ENCODE measurements at regions not wholly inside any gene's neighbourhood (a gene's known extent, or its start where the extent isn't known, plus 50 kb on each side); places are given as distances from the start of the nearest gene placed in this dataset.

GRCh38 chr2:120401275-120402066, 55.5 kb downstream of the INHBB start:
- H3K27ac ChIP-seq (ENCODE audit: low read depth, low read length, poor library complexity, severe bottlenecking) = no peak overlapping the region
- no peaks in the 10 kb centered on the region for H3K36me3 ChIP-seq (ENCODE audit: insufficient read depth, low read length)
- no peaks in the 10 kb centered on the region for H3K4me1 ChIP-seq (ENCODE audit: insufficient read depth, low read length, severe bottlenecking)
- H3F3A ChIP-seq (ENCODE audit: insufficient read depth, low read length) = no peaks in the 10 kb centered on the region
- no peaks in the 10 kb centered on the region for H3K9me2 ChIP-seq (ENCODE audit: low read depth, low read length)
- H2AFZ ChIP-seq (ENCODE audit: low read length) = no peak overlapping the region
- H3K4me2 ChIP-seq (ENCODE audit: low read length) = no peak overlapping the region
- no peak overlapping the region for H3K4me3 ChIP-seq (ENCODE audit: low read depth, low read length, poor library complexity, severe bottlenecking)
- H3K9me3 ChIP-seq (ENCODE audit: low read length) = no peaks in the 10 kb centered on the region
- TF ChIP-seq EZH2 (IDR thresholded peaks at IDR 0.05; ENCODE audit: borderline replicate concordance, low read length) (no peak), CTCF (IDR thresholded peaks at IDR 0.05; ENCODE audit: low read length) (no peak)
- 0 out of 2 replicates have a peak, but pooled peaks cover 3% of the 10 kb centered on the region for H3K27me3 ChIP-seq (ENCODE audit: insufficient read depth, low read length)
- H3K9ac ChIP-seq (ENCODE audit: low read length) = no peak overlapping the region
- no peaks in the 10 kb centered on the region for H4K20me1 ChIP-seq (ENCODE audit: insufficient read depth, low read length)
- no peaks in the 10 kb centered on the region for H3K79me2 ChIP-seq (ENCODE audit: insufficient read depth, low read length)

GRCh38 chr2:120402067-120402433, 56.1 kb downstream of the INHBB start:
- Histone ChIP-seq H3K9me3 (ENCODE audit: low read length) (no peaks in the 10 kb centered on the region), H2AFZ (ENCODE audit: low read length) (no peak overlapping the region), H3K27ac (ENCODE audit: low read depth, low read length, poor library complexity, severe bottlenecking) (no peak overlapping the region), H3K4me2 (ENCODE audit: low read length) (no peak overlapping the region), H3K4me1 (ENCODE audit: insufficient read depth, low read length, severe bottlenecking) (no peaks in the 10 kb centered on the region), H3F3A (ENCODE audit: insufficient read depth, low read length) (no peaks in the 10 kb centered on the region), H3K4me3 (ENCODE audit: low read depth, low read length, poor library complexity, severe bottlenecking) (no peak overlapping the region), H3K79me2 (ENCODE audit: insufficient read depth, low read length) (no peaks in the 10 kb centered on the region), H3K27me3 (ENCODE audit: insufficient read depth, low read length) (0 out of 2 replicates have a peak, but pooled peaks cover 3% of the 10 kb centered on the region), H3K36me3 (ENCODE audit: insufficient read depth, low read length) (no peaks in the 10 kb centered on the region), H4K20me1 (ENCODE audit: insufficient read depth, low read length) (no peaks in the 10 kb centered on the region), H3K9ac (ENCODE audit: low read length) (no peak overlapping the region), H3K9me2 (ENCODE audit: low read depth, low read length) (no peaks in the 10 kb centered on the region)
- TF ChIP-seq EZH2 (IDR thresholded peaks at IDR 0.05; ENCODE audit: borderline replicate concordance, low read length) (no peak), CTCF (IDR thresholded peaks at IDR 0.05; ENCODE audit: low read length) (no peak)

GRCh38 chr2:120402508-120402907, 56.6 kb downstream of the INHBB start:
- no peak overlapping the region for H3K4me2 ChIP-seq (ENCODE audit: low read length)
- no peak overlapping the region for H3K4me3 ChIP-seq (ENCODE audit: low read depth, low read length, poor library complexity, severe bottlenecking)
- no peak overlapping the region for H3K9ac ChIP-seq (ENCODE audit: low read length)
- no peaks in the 10 kb centered on the region for H3K4me1 ChIP-seq (ENCODE audit: insufficient read depth, low read length, severe bottlenecking)
- no peaks in the 10 kb centered on the region for H3K79me2 ChIP-seq (ENCODE audit: insufficient read depth, low read length)
- H3K9me2 ChIP-seq (ENCODE audit: low read depth, low read length) = no peaks in the 10 kb centered on the region
- H3F3A ChIP-seq (ENCODE audit: insufficient read depth, low read length) = no peaks in the 10 kb centered on the region
- no peak overlapping the region for H3K27ac ChIP-seq (ENCODE audit: low read depth, low read length, poor library complexity, severe bottlenecking)
- no peaks in the 10 kb centered on the region for H3K9me3 ChIP-seq (ENCODE audit: low read length)
- no peak overlapping the region for H2AFZ ChIP-seq (ENCODE audit: low read length)
- no peak for TF ChIP-seq CTCF (IDR thresholded peaks at IDR 0.05; ENCODE audit: low read length)
- TF ChIP-seq EZH2 (IDR thresholded peaks at IDR 0.05; ENCODE audit: borderline replicate concordance, low read length) = no peak
- H3K27me3 ChIP-seq (ENCODE audit: insufficient read depth, low read length) = 0 out of 2 replicates have a peak, but pooled peaks cover 3% of the 10 kb centered on the region
- no peaks in the 10 kb centered on the region for H4K20me1 ChIP-seq (ENCODE audit: insufficient read depth, low read length)
- no peaks in the 10 kb centered on the region for H3K36me3 ChIP-seq (ENCODE audit: insufficient read depth, low read length)

Measured in OCI-LY1 (cell line).